LNCaP clone FGC (cell line): ENCODE measurements at regions not wholly inside any gene's neighbourhood (a gene's known extent, or its start where the extent isn't known, plus 50 kb on each side); places are given as distances from the start of the nearest gene placed in this dataset.

Source experiments
- DNase-seq: peaks from one replicate; pipeline ENCODE4 v3.0.0-alpha.2; 2011; ENCODE audit warnings: low read depth
- H3K4me3 ChIP-seq: 2 replicates; pipeline ENCODE4 v1.5.1; 2011; ENCODE audit warnings: mild to moderate bottlenecking, low read depth, low read length, control low read depth
- TF ChIP-seq, protein P1 (sequence below): IDR thresholded peaks from 2 replicates; pipeline ENCODE4 v1.5.1; 2012; ENCODE audit warnings: mild to moderate bottlenecking; ENCODE audit not compliant: control insufficient read depth, insufficient read depth; ENCODE audit errors: extremely low read depth

- H3K4me3 ChIP-seq, result no peak overlapping the region
- TF ChIP-seq, protein P1, sequence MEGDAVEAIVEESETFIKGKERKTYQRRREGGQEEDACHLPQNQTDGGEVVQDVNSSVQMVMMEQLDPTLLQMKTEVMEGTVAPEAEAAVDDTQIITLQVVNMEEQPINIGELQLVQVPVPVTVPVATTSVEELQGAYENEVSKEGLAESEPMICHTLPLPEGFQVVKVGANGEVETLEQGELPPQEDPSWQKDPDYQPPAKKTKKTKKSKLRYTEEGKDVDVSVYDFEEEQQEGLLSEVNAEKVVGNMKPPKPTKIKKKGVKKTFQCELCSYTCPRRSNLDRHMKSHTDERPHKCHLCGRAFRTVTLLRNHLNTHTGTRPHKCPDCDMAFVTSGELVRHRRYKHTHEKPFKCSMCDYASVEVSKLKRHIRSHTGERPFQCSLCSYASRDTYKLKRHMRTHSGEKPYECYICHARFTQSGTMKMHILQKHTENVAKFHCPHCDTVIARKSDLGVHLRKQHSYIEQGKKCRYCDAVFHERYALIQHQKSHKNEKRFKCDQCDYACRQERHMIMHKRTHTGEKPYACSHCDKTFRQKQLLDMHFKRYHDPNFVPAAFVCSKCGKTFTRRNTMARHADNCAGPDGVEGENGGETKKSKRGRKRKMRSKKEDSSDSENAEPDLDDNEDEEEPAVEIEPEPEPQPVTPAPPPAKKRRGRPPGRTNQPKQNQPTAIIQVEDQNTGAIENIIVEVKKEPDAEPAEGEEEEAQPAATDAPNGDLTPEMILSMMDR, result no peak
- no peak for DNase-seq
Observed at GRCh38 chr7:114788706-114789105, 133.2 kb upstream of the MDFIC start.

DNA sequence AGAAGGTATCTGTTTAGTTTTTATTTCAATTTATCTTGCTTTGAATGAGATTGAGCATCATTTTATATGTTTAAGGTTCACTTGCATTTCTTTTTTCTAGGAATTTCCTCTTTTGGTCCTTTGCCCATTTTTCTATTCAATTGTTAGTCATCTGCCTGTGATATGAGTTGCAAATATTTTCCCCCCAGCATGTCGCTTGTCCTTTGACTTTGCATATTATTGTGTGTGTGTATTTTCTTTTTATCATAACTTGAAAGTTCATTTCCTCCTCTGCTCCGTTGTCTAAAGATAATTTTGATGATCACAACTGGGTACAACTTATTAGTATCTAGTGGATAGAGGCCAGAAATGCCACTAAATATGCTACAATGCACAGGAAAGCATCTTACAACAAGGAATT is 132.7 kb upstream of the MDFIC start:
- TF ChIP-seq, protein P1, result no peak
- no peak overlapping the region for H3K4me3 ChIP-seq
- no peak for DNase-seq

DNA sequence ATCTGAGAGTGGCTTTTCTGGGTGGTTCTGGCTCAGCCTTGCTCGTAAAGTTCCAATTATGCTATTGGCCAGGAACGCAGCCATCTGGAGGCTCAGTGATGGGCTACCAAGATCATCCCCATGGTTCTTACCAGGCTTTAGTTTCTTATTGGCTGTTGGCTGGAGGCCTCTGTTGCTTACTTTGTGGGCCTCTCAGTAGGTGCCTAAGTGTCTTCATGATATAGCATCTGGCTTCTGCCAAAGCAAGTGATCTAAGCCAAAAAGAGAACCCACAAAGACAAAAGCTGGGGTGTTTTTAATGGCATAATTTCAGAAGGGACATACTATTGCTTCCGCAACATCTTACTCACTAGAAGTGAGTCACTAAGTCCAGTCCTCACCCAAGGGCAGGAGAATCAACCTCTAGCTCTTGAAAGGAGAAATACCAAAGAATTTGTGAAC is 132.0 kb upstream of the MDFIC start:
- DNase-seq, result no peak
- TF ChIP-seq, protein P1, result no peak
- no peak overlapping the region for H3K4me3 ChIP-seq

GRCh38 chr7:114790521-114790920 is 131.4 kb upstream of the MDFIC start:
- no peak for DNase-seq
- TF ChIP-seq, protein P1, result no peak
- no peak overlapping the region for H3K4me3 ChIP-seq

DNA sequence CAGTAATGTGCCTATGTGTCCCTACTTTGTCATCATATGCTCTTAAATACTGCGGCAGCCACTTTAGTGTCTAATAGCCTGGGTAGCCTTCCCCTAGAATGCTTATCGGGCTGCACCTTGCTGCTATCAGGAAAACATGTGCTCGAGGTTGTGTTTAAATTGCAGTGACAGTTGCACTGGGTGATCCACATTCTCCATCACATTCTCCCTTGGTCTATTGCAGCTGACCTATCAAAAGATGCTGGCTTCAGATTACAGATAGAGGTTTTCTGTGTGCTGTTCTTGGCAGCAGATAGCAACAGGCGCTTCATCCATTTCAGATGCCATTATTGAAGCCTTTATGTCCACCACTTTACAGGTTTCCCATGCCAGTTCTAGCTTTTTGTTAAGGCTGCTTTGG is 130.1 kb upstream of the MDFIC start:
- DNase-seq, result no peak
- TF ChIP-seq, protein P1, result no peak

GRCh38 chr7:114793155-114793845 is 128.6 kb upstream of the MDFIC start:
- DNase-seq, result no peak
- no peak overlapping the region for H3K4me3 ChIP-seq
- TF ChIP-seq, protein P1, result no peak

More for the DNA sequence above, 130.1 kb upstream of the MDFIC start:
- no peak overlapping the region for H3K4me3 ChIP-seq

DNA sequence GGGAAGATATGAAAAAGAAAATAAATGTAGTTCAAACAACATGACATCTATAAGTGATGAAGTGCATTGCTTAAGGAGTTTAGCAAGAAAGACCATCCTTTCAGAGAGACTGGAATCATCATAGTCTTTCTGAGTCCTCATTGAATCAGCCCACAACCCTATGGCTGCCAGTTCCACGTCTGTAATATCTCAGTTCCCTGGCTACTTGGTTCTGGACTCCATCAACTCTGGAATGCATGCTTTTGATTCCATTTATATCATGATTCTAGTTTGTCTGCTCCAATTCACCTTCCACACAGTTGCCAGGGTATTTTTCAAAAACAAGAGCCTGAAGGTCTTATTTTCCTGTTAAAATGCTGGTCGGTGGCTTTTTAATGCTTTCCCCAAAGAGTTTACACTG is 126.4 kb upstream of the MDFIC start:
- TF ChIP-seq, protein P1, result no peak

More for the DNA sequence above, 126.4 kb upstream of the MDFIC start:
- no peak overlapping the region for H3K4me3 ChIP-seq
- no peak for DNase-seq
